ENCODE measurements at regions not wholly inside any gene's neighbourhood (a gene's known extent, or its start where the extent isn't known, plus 50 kb on each side); places are given as distances from the start of the nearest gene placed in this dataset.

GRCh38 chr3:128551451-128551850 is 58.5 kb upstream of the GATA2 start:
- Histone ChIP-seq H3K27ac (no peak overlapping the region), H3K36me3 (replicated peaks in 1 of 2; ENCODE audit: insufficient read depth in 1 of 2, low read depth in 2 of 2) (no peaks in the 10 kb centered on the region), H3K27me3 (no peaks in the 10 kb centered on the region), H3K4me3 (no peak overlapping the region), H3K9me3 (no peaks in the 10 kb centered on the region), H3K4me1 (no peaks in the 10 kb centered on the region)
- 65 to 70% methylated on average over 5 to 9 of the region's 9 CpGs for WGBS, 2 donors
- no peak for ATAC-seq
- intact Hi-C loops (cut with DNase I), result no loop called here
- no peak for TF ChIP-seq CTCF (IDR thresholded peaks at IDR 0.05)
- no peak for TF ChIP-seq POLR2A (IDR thresholded peaks at IDR 0.05)
- no peak for DNase-seq

GRCh38 chr3:128550471-128551126 is 57.6 kb upstream of the GATA2 start:
- Histone ChIP-seq H3K27me3 (no peaks in the 10 kb centered on the region), H3K9me3 (no peaks in the 10 kb centered on the region), H3K4me1 (no peaks in the 10 kb centered on the region), H3K36me3 (replicated peaks in 1 of 2; ENCODE audit: insufficient read depth in 1 of 2, low read depth in 2 of 2) (no peaks in the 10 kb centered on the region), H3K27ac (no peak overlapping the region), H3K4me3 (no peak overlapping the region)
- ATAC-seq, result no peak
- intact Hi-C loops (cut with DNase I), result no loop called here
- DNase-seq, result no peak
- no peak for TF ChIP-seq POLR2A (IDR thresholded peaks at IDR 0.05)
- TF ChIP-seq CTCF (IDR thresholded peaks at IDR 0.05), result no peak
- 76 to 84% methylated on average over 16 to 18 of the region's 18 CpGs for WGBS, 2 donors

- Histone ChIP-seq H3K27me3 (no peaks in the 10 kb centered on the region), H3K4me3 (no peak overlapping the region), H3K27ac (no peak overlapping the region), H3K4me1 (no peaks in the 10 kb centered on the region), H3K9me3 (no peaks in the 10 kb centered on the region), H3K36me3 (replicated peaks in 1 of 2; ENCODE audit: insufficient read depth in 1 of 2, low read depth in 2 of 2) (no peaks in the 10 kb centered on the region)
- TF ChIP-seq CTCF (IDR thresholded peaks at IDR 0.05) (no peak), POLR2A (IDR thresholded peaks at IDR 0.05) (no peak)
- WGBS, 2 donors, result 76% methylated on average over 2 of the region's 2 CpGs; no CpG with 5 or more reads in 1 of the 2 donors
- no peak for DNase-seq
- intact Hi-C loops (cut with DNase I), result no loop called here
- no peak for ATAC-seq
These were observed 57.1 kb upstream of the GATA2 start for GRCh38 chr3:128550113-128550440.

GRCh38 chr3:128549283-128550112 is 56.5 kb upstream of the GATA2 start:
- intact Hi-C loops (cut with DNase I), result no loop called here
- Histone ChIP-seq H3K36me3 (replicated peaks in 1 of 2; ENCODE audit: insufficient read depth in 1 of 2, low read depth in 2 of 2) (no peaks in the 10 kb centered on the region), H3K4me1 (no peaks in the 10 kb centered on the region), H3K27ac (no peak overlapping the region), H3K27me3 (no peaks in the 10 kb centered on the region), H3K9me3 (no peaks in the 10 kb centered on the region), H3K4me3 (no peak overlapping the region)
- ATAC-seq (peak; percentile 60), DNase-seq (peak in 2 of 4 donors; percentile 29 to 45)
- TF ChIP-seq CTCF (IDR thresholded peaks at IDR 0.05) (no peak), POLR2A (IDR thresholded peaks at IDR 0.05) (no peak)
- 63 to 75% methylated on average over 19 to 20 of the region's 20 CpGs for WGBS, 2 donors

Data from body of pancreas (tissue), 4 donors.